Natural killer cell (primary cell): ENCODE measurements at regions not wholly inside any gene's neighbourhood (a gene's known extent, or its start where the extent isn't known, plus 50 kb on each side); places are given as distances from the start of the nearest gene placed in this dataset.

Experiments
- ATAC-seq, 3 donors: fragments of 150-1000 bp in 2 of 3; fragments of 200-7000 bp in 1 of 3; cut with Tn5 transposase; 1 replicate in 1 of 3; 2 replicates in 2 of 3; pipeline ENCODE4 v1.10.0; 2021; ENCODE audit warnings: mild to moderate bottlenecking in 2 of 3, moderate library complexity in 2 of 3
- DNase-seq, 2 donors: peaks; one replicate each; pipeline versions ENCODE4 v3.0.0 to v3.0.0-alpha.2; 2013 to 2021; ENCODE audit warnings: mixed read lengths in 1 of 2
- H3K27ac ChIP-seq: one replicate; pipeline ENCODE4 v1.5.1; 2013; ENCODE audit warnings: mild to moderate bottlenecking, low read length
- H3K27me3 ChIP-seq: one replicate; pipeline ENCODE4 v1.6.1; 2013; ENCODE audit warnings: low read length; ENCODE audit not compliant: control insufficient read depth, insufficient read depth
- H3K36me3 ChIP-seq: one replicate; pipeline ENCODE4 v1.6.1; 2013; ENCODE audit warnings: low read length; ENCODE audit not compliant: control insufficient read depth, insufficient read depth
- H3K4me1 ChIP-seq: one replicate; pipeline ENCODE4 v1.6.1; 2013; ENCODE audit warnings: low read length; ENCODE audit not compliant: control insufficient read depth, insufficient read depth
- H3K4me3 ChIP-seq: one replicate; pipeline ENCODE4 v1.5.1; 2013; ENCODE audit warnings: low read length
- H3K9me3 ChIP-seq: one replicate; pipeline ENCODE4 v1.6.1; 2013; ENCODE audit warnings: low read length; ENCODE audit not compliant: control insufficient read depth, insufficient read depth
- H3K27ac Mint-ChIP-seq, 2 donors: one replicate each; pipeline ENCODE4 v1.8.0; 2022; ENCODE audit warnings: mild to moderate bottlenecking in 2 of 2, mixed read lengths in 2 of 2, moderate library complexity in 1 of 2
- H3K27me3 Mint-ChIP-seq, 2 donors: one replicate each; pipeline ENCODE4 v1.8.0; 2022; ENCODE audit warnings: low read depth in 2 of 2, mixed read lengths in 2 of 2
- H3K36me3 Mint-ChIP-seq: one replicate; pipeline ENCODE4 v1.8.0; 2022; ENCODE audit warnings: mixed read lengths
- H3K4me1 Mint-ChIP-seq, 2 donors: one replicate each; pipeline ENCODE4 v1.8.0; 2022; ENCODE audit warnings: mixed read lengths in 2 of 2
- H3K4me3 Mint-ChIP-seq: one replicate; pipeline ENCODE4 v1.8.0; 2022; ENCODE audit warnings: mild to moderate bottlenecking, moderate library complexity, mixed read lengths
- H3K9me3 Mint-ChIP-seq, 2 donors: one replicate each; pipeline ENCODE4 v1.8.0; 2022; ENCODE audit warnings: mixed read lengths in 2 of 2
- CTCF ChIP-seq: fragments of 200-600 bp; IDR thresholded peaks from one replicate; pipeline ENCODE4 v1.8.0; 2022; ENCODE audit warnings: antibody characterized with exemption
- WGBS: methylation state at CpG from one replicate; pipeline ENCODE4 v1.1.7; 2013; ENCODE audit warnings: missing lambda C conversion rate; ENCODE audit not compliant: insufficient coverage; 5-methylcytosine and 5-hydroxymethylcytosine counted together
- intact Hi-C: fragments of 100-400 bp; cut with micrococcal nuclease; formaldehyde crosslinking; loops from one replicate; pipeline ENCODE4 v1.14.2; 2022

- Histone ChIP-seq H3K4me1 (peaks cover 39% of the 10 kb centered on the region), H3K4me3 (no peak overlapping the region), H3K9me3 (no peaks in the 10 kb centered on the region), H3K27ac (peak overlapping the region; percentile 79), H3K36me3 (no peaks in the 10 kb centered on the region), H3K27me3 (no peaks in the 10 kb centered on the region)
- Mint-ChIP-seq H3K9me3 (no peaks in the 10 kb centered on the region), H3K27me3 (peaks cover 0 to 10% of the 10 kb centered on the region in 2 donors), H3K36me3 (no peaks in the 10 kb centered on the region), H3K27ac (peak overlapping the region; percentile 85 to 94), H3K4me1 (peaks cover 54 to 68% of the 10 kb centered on the region in 2 donors), H3K4me3 (no peak overlapping the region)
- TF ChIP-seq CTCF = no peak
- DNase-seq (no peak), ATAC-seq (no peak)
- intact Hi-C loops = loop anchor here (2.0 to 10.0 kb wide), 2 partner anchors 48 to 122 kb away; no protein-coding TSS in a partner anchor
- 66% methylated on average over 8 of the region's 8 CpGs for WGBS
Measured at GRCh38 chrX:124216396-124217115, 115.9 kb upstream of the TEX13D start.

GRCh38 chrX:124217304-124218251, 114.9 kb upstream of the TEX13D start:
- WGBS = 3% methylated on average over 7 of the region's 10 CpGs
- no peaks in the 10 kb centered on the region for H3K36me3 ChIP-seq
- H3K27me3 ChIP-seq = no peaks in the 10 kb centered on the region
- H3K9me3 ChIP-seq = no peaks in the 10 kb centered on the region
- Mint-ChIP-seq H3K9me3 (no peaks in the 10 kb centered on the region), H3K4me3 (peak overlapping the region; percentile 68), H3K4me1 (peaks cover 51 to 64% of the 10 kb centered on the region in 2 donors), H3K27me3 (peaks cover 0 to 10% of the 10 kb centered on the region in 2 donors), H3K27ac (peak overlapping the region; percentile 85 to 94), H3K36me3 (no peaks in the 10 kb centered on the region)
- DNase-seq (peak; percentile 18 to 81), ATAC-seq (peak; percentile 65 to 75 (median 73))
- peak overlapping the region; percentile 79 for H3K27ac ChIP-seq
- TF ChIP-seq CTCF = no peak
- peaks cover 39% of the 10 kb centered on the region for H3K4me1 ChIP-seq
- no peak overlapping the region for H3K4me3 ChIP-seq
- intact Hi-C loops = loop anchor here (2.0 to 10.0 kb wide), 2 partner anchors 47 to 121 kb away; no protein-coding TSS in a partner anchor

- H3K36me3 ChIP-seq = no peaks in the 10 kb centered on the region
- ATAC-seq (peak; percentile 54 to 62 (median 55)), DNase-seq (peak in 1 of 2 donors; percentile 59)
- no peak overlapping the region for H3K27ac ChIP-seq
- peak overlapping the region in 1 of 2 donors; percentile 27 for H3K27ac Mint-ChIP-seq
- H3K4me1 ChIP-seq = peaks cover 28% of the 10 kb centered on the region
- H3K36me3 Mint-ChIP-seq = no peaks in the 10 kb centered on the region
- 65% methylated on average over 6 of the region's 7 CpGs for WGBS
- intact Hi-C loops = no loop called here
- TF ChIP-seq CTCF = no peak
- no peaks in the 10 kb centered on the region for H3K9me3 ChIP-seq
- no peak overlapping the region for H3K4me3 ChIP-seq
- no peak overlapping the region for H3K4me3 Mint-ChIP-seq
- H3K27me3 Mint-ChIP-seq = no peaks in the 10 kb centered on the region
- no peaks in the 10 kb centered on the region for H3K27me3 ChIP-seq
- peaks cover 14 to 41% of the 10 kb centered on the region in 2 donors for H3K4me1 Mint-ChIP-seq
- no peaks in the 10 kb centered on the region for H3K9me3 Mint-ChIP-seq
Measured at GRCh38 chrX:124223524-124223923, 108.9 kb upstream of the TEX13D start.
